Neural progenitor cell (in vitro differentiated cells): ENCODE measurements at regions not wholly inside any gene's neighbourhood (a gene's known extent, or its start where the extent isn't known, plus 50 kb on each side); places are given as distances from the start of the nearest gene placed in this dataset.

Experiments used
- DNase-seq: peaks from one replicate; pipeline ENCODE4 v3.0.0-alpha.2; 2016; ENCODE audit warnings: low spot score
- H2AFZ ChIP-seq: fragments of 200-600 bp; sonication (generic); replicated peaks from 2 replicates; pipeline ENCODE4 v1.6.1; 2016; ENCODE audit warnings: antibody characterized with exemption
- H3F3A ChIP-seq: fragments of 200-600 bp; sonication (generic); 2 replicates; pipeline ENCODE4 v1.6.1; 2016; ENCODE audit warnings: antibody characterized with exemption, low read depth
- H3K27ac ChIP-seq: fragments of 200-600 bp; sonication (generic); 2 replicates; pipeline ENCODE4 v1.5.1; 2016; ENCODE audit warnings: mild to moderate bottlenecking
- H3K27me3 ChIP-seq: fragments of 200-600 bp; sonication (generic); 2 replicates; pipeline ENCODE4 v1.6.1; 2016; ENCODE audit warnings: mild to moderate bottlenecking, moderate library complexity
- H3K36me3 ChIP-seq: fragments of 200-600 bp; sonication (generic); 2 replicates; pipeline ENCODE4 v1.5.1; 2016
- H3K4me1 ChIP-seq: fragments of 200-600 bp; sonication (generic); 2 replicates; pipeline ENCODE4 v1.6.1; 2016; ENCODE audit warnings: mixed run types
- H3K4me2 ChIP-seq: fragments of 200-600 bp; sonication (generic); 2 replicates; pipeline ENCODE4 v1.6.1; 2016
- H3K4me3 ChIP-seq: fragments of 200-600 bp; sonication (generic); 2 replicates; pipeline ENCODE4 v1.5.1; 2016
- H3K79me2 ChIP-seq: fragments of 200-600 bp; sonication (generic); 2 replicates; pipeline ENCODE4 v1.6.1; 2016; ENCODE audit warnings: low read depth
- H3K9ac ChIP-seq: fragments of 200-600 bp; sonication (generic); 2 replicates; pipeline ENCODE4 v1.6.1; 2016
- H3K9me3 ChIP-seq: fragments of 200-600 bp; sonication (generic); 2 replicates; pipeline ENCODE4 v1.5.1; 2016; ENCODE audit warnings: low read depth
- H4K20me1 ChIP-seq: fragments of 200-600 bp; sonication (generic); 2 replicates; pipeline ENCODE4 v1.6.1; 2016; ENCODE audit warnings: low read depth
- H3K27ac Mint-ChIP-seq: 3 replicates; pipeline ENCODE4 v1.8.0; 2021; ENCODE audit warnings: mixed read lengths
- H3K27me3 Mint-ChIP-seq: 2 replicates; pipeline ENCODE4 v1.8.0; 2022; ENCODE audit warnings: low read depth, mild to moderate bottlenecking, inconsistent platforms, moderate library complexity, mixed read lengths; ENCODE audit not compliant: insufficient read depth
- H3K36me3 Mint-ChIP-seq: 3 replicates; pipeline ENCODE4 v1.8.0; 2021; ENCODE audit warnings: mixed read lengths
- H3K4me1 Mint-ChIP-seq: 3 replicates; pipeline ENCODE4 v1.8.0; 2021; ENCODE audit warnings: mixed read lengths
- H3K4me3 Mint-ChIP-seq: 3 replicates; pipeline ENCODE4 v1.8.0; 2021; ENCODE audit warnings: mild to moderate bottlenecking, moderate library complexity, mixed read lengths
- H3K9me3 Mint-ChIP-seq: 3 replicates; pipeline ENCODE4 v1.8.0; 2020; ENCODE audit warnings: mixed read lengths
- CTCF ChIP-seq: fragments of 200-600 bp; sonication (generic); IDR thresholded peaks from 2 replicates; pipeline ENCODE4 v1.5.1; 2017; ENCODE audit warnings: antibody characterized with exemption, mild to moderate bottlenecking
- EZH2 ChIP-seq: fragments of 200-600 bp; sonication (generic); IDR thresholded peaks from 2 replicates; pipeline ENCODE4 v1.6.1; 2017; ENCODE audit warnings: antibody characterized with exemption, mild to moderate bottlenecking, moderate library complexity
- EZH2phosphoT487 ChIP-seq: fragments of 200-600 bp; sonication (generic); IDR thresholded peaks from 2 replicates; pipeline ENCODE4 v1.6.1; 2017; ENCODE audit warnings: antibody characterized with exemption

- Histone ChIP-seq H3K36me3 (no peaks in the 10 kb centered on the region), H3K27ac (no peak overlapping the region), H2AFZ (no peak overlapping the region), H4K20me1 (no peaks in the 10 kb centered on the region), H3K9me3 (no peaks in the 10 kb centered on the region), H3F3A (no peaks in the 10 kb centered on the region), H3K4me1 (no peaks in the 10 kb centered on the region), H3K4me2 (no peak overlapping the region), H3K79me2 (no peaks in the 10 kb centered on the region), H3K9ac (no peak overlapping the region), H3K4me3 (no peak overlapping the region), H3K27me3 (no peaks in the 10 kb centered on the region)
- H3K4me1 Mint-ChIP-seq = no peaks in the 10 kb centered on the region
- no peaks in the 10 kb centered on the region for H3K27me3 Mint-ChIP-seq
- no peak overlapping the region for H3K4me3 Mint-ChIP-seq
- DNase-seq = no peak
- H3K36me3 Mint-ChIP-seq = no peaks in the 10 kb centered on the region
- no peaks in the 10 kb centered on the region for H3K9me3 Mint-ChIP-seq
- no peak overlapping the region for H3K27ac Mint-ChIP-seq
- TF ChIP-seq EZH2phosphoT487 (no peak), CTCF (no peak), EZH2 (no peak)
Observed at GRCh38 chr9:69955536-69956355, 87.9 kb upstream of the MAMDC2 start.

- no peak for DNase-seq
- H4K20me1 ChIP-seq = no peaks in the 10 kb centered on the region
- no peak overlapping the region for H3K27ac Mint-ChIP-seq
Observed at GRCh38 chr9:69961843-69962242, 81.8 kb upstream of the MAMDC2 start.

GRCh38 chr9:69963803-69964202 is 79.8 kb upstream of the MAMDC2 start:
- Histone ChIP-seq H4K20me1 (no peaks in the 10 kb centered on the region), H3K4me1 (peaks cover 13% of the 10 kb centered on the region), H3K79me2 (no peaks in the 10 kb centered on the region), H3F3A (no peaks in the 10 kb centered on the region), H3K27ac (no peak overlapping the region), H3K4me2 (no peak overlapping the region), H3K9ac (no peak overlapping the region), H2AFZ (peak overlapping the region; percentile 86), H3K9me3 (no peaks in the 10 kb centered on the region), H3K27me3 (no peaks in the 10 kb centered on the region), H3K36me3 (no peaks in the 10 kb centered on the region), H3K4me3 (no peak overlapping the region)
- Mint-ChIP-seq H3K4me1 (no peaks in the 10 kb centered on the region), H3K27me3 (peaks cover 3% of the 10 kb centered on the region), H3K27ac (no peak overlapping the region), H3K36me3 (no peaks in the 10 kb centered on the region), H3K4me3 (no peak overlapping the region), H3K9me3 (no peaks in the 10 kb centered on the region)
- TF ChIP-seq CTCF (no peak), EZH2 (no peak), EZH2phosphoT487 (no peak)
- no peak for DNase-seq

More at GRCh38 chr9:69961843-69962242, 81.8 kb upstream of the MAMDC2 start:
- Histone ChIP-seq H3K9ac (no peak overlapping the region), H3K9me3 (no peaks in the 10 kb centered on the region), H3K4me3 (no peak overlapping the region), H3F3A (no peaks in the 10 kb centered on the region), H2AFZ (peak overlapping the region; percentile 55), H3K4me1 (peaks cover 13% of the 10 kb centered on the region), H3K27ac (no peak overlapping the region), H3K36me3 (no peaks in the 10 kb centered on the region), H3K27me3 (no peaks in the 10 kb centered on the region), H3K79me2 (no peaks in the 10 kb centered on the region), H3K4me2 (no peak overlapping the region)
- TF ChIP-seq EZH2 (no peak), CTCF (no peak), EZH2phosphoT487 (no peak)
- H3K27me3 Mint-ChIP-seq = peaks cover 3% of the 10 kb centered on the region
- no peaks in the 10 kb centered on the region for H3K36me3 Mint-ChIP-seq
- H3K4me3 Mint-ChIP-seq = no peak overlapping the region
- no peaks in the 10 kb centered on the region for H3K4me1 Mint-ChIP-seq
- H3K9me3 Mint-ChIP-seq = no peaks in the 10 kb centered on the region
